Transverse colon (tissue), 4 donors: ENCODE measurements at regions not wholly inside any gene's neighbourhood (a gene's known extent, or its start where the extent isn't known, plus 50 kb on each side); places are given as distances from the start of the nearest gene placed in this dataset.

Source experiments
- DNase-seq: peaks from one replicate; pipeline ENCODE4 v3.0.0-alpha.2; 2019
- H3K27ac ChIP-seq, 4 donors: fragments of 200-600 bp; sonication (generic); 2 replicates each; pipeline ENCODE4 v1.5.1; 2016 to 2018; ENCODE audit warnings: inconsistent platforms in 4 of 4
- H3K27me3 ChIP-seq: fragments of 200-600 bp; sonication (generic); 2 replicates; pipeline ENCODE4 v1.5.1; 2017; ENCODE audit warnings: inconsistent platforms
- H3K36me3 ChIP-seq, 4 donors: fragments of 200-600 bp; sonication (generic); 2 replicates each; pipeline ENCODE4 v1.5.1; 2017 to 2019; ENCODE audit warnings: inconsistent platforms in 4 of 4
- H3K4me1 ChIP-seq, 4 donors: fragments of 200-600 bp; sonication (generic); 2 replicates each; pipeline ENCODE4 v1.5.1; 2017 to 2020; ENCODE audit warnings: inconsistent platforms in 4 of 4
- H3K4me3 ChIP-seq, 4 donors: fragments of 200-600 bp; sonication (generic); 1 replicate in 1 of 4; 2 replicates in 3 of 4; pipeline versions ENCODE4 v1.5.1 to v1.6.1; 2017 to 2019; ENCODE audit warnings: inconsistent platforms in 4 of 4
- H3K9me3 ChIP-seq, 2 donors: fragments of 200-600 bp; sonication (generic); 2 replicates each; pipeline ENCODE4 v1.5.1; 2017 to 2019; ENCODE audit warnings: inconsistent platforms in 2 of 2
- CTCF ChIP-seq, 5 experiments: fragments of 200-600 bp in 3 of 5; fragments of 450-650 bp in 2 of 5; sonication (generic) in 3 of 5; IDR thresholded peaks; 1 replicate in 2 of 5; 2 replicates in 3 of 5; pipeline ENCODE4 v1.5.1; 2016 to 2017; ENCODE audit warnings: antibody characterized with exemption in 5 of 5, inconsistent platforms in 3 of 5, mild to moderate bottlenecking in 2 of 5, moderate library complexity in 1 of 5
- EP300 ChIP-seq: sonication (generic); formaldehyde crosslinking; IDR thresholded peaks from one replicate; pipeline ENCODE4 v1.6.1; 2017; ENCODE audit warnings: antibody characterized with exemption, low read depth
- POLR2A ChIP-seq: fragments of 450-650 bp; IDR thresholded peaks from one replicate; pipeline ENCODE4 v1.6.1; 2016; ENCODE audit warnings: antibody characterized with exemption, mild to moderate bottlenecking, moderate library complexity
- POLR2AphosphoS5 ChIP-seq, 3 donors: sonication (generic); formaldehyde crosslinking; IDR thresholded peaks; one replicate each; pipeline ENCODE4 v1.6.1; 2016; ENCODE audit warnings: antibody characterized with exemption in 3 of 3
- WGBS, 2 donors: methylation state at CpG; one replicate each; pipeline ENCODE4 v1.1.5; 2018; ENCODE audit warnings: low coverage in 1 of 2; 5-methylcytosine and 5-hydroxymethylcytosine counted together
- in situ Hi-C, 4 donors: fragments of 200-750 bp; cut with MboI; loops; one replicate each; pipeline versions ENCODE4 v1.15.0 to v1.15.1; 2017; ENCODE audit warnings: low sequenced_read_pairs in 3 of 4, low pct_ligation_motif_present in 1 of 4, low pct_unique_long_range_greater_than_20kb in 1 of 4
- intact Hi-C: fragments of 100-400 bp; cut with DNase I; formaldehyde crosslinking; loops from one replicate; pipeline ENCODE4 v1.15.1; 2023; ENCODE audit warnings: low total_unique reads

- Histone ChIP-seq H3K4me1 (no peaks in the 10 kb centered on the region), H3K27me3 (no peaks in the 10 kb centered on the region), H3K4me3 (no peak overlapping the region), H3K27ac (no peak overlapping the region), H3K9me3 (no peaks in the 10 kb centered on the region), H3K36me3 (no peaks in the 10 kb centered on the region)
- intact Hi-C loops (no loop called here), in situ Hi-C loops (no loop called here)
- WGBS, 2 donors, result 76 to 85% methylated on average over 2 to 5 of the region's 5 CpGs
- no peak for TF ChIP-seq POLR2AphosphoS5 (IDR thresholded peaks at IDR 0.05)
- TF ChIP-seq EP300, result no peak
- TF ChIP-seq POLR2A, result no peak
- no peak for TF ChIP-seq CTCF (IDR thresholded peaks at IDR 0.05)
- no peak for DNase-seq
These were observed 337.1 kb upstream of the NECTIN3 start for GRCh38 chr3:110734524-110734923.

- WGBS, 2 donors, result 0 to 35% methylated on average over 1 of the region's 1 CpG
- Histone ChIP-seq H3K9me3 (no peaks in the 10 kb centered on the region), H3K27me3 (no peaks in the 10 kb centered on the region), H3K36me3 (no peaks in the 10 kb centered on the region), H3K4me3 (no peak overlapping the region), H3K4me1 (no peaks in the 10 kb centered on the region), H3K27ac (no peak overlapping the region)
- TF ChIP-seq EP300 (no peak), POLR2AphosphoS5 (IDR thresholded peaks at IDR 0.05) (no peak), POLR2A (no peak), CTCF (IDR thresholded peaks at IDR 0.05) (no peak)
- no peak for DNase-seq
- in situ Hi-C loops, result no loop called here
- intact Hi-C loops, result no loop called here
These were observed 335.3 kb upstream of the NECTIN3 start for GRCh38 chr3:110736332-110736731.

GRCh38 chr3:110738531-110738930 lies 333.1 kb upstream of the NECTIN3 start:
- H3K27ac ChIP-seq, result no peak overlapping the region
- in situ Hi-C loops (no loop called here), intact Hi-C loops (no loop called here)
- no peak for DNase-seq
- H3K4me1 ChIP-seq, result peaks cover 0 to 9% (median 4%) of the 10 kb centered on the region in 4 donors
- no peak for TF ChIP-seq EP300
- 96 to 100% methylated on average over 1 of the region's 1 CpG for WGBS, 2 donors
- H3K4me3 ChIP-seq, result no peak overlapping the region
- no peaks in the 10 kb centered on the region for H3K9me3 ChIP-seq
- H3K36me3 ChIP-seq, result no peaks in the 10 kb centered on the region
- no peaks in the 10 kb centered on the region for H3K27me3 ChIP-seq

- Histone ChIP-seq H3K27me3 (no peaks in the 10 kb centered on the region), H3K9me3 (no peaks in the 10 kb centered on the region), H3K27ac (no peak overlapping the region), H3K4me1 (peaks cover 0 to 22% (median 11%) of the 10 kb centered on the region in 4 donors), H3K36me3 (no peaks in the 10 kb centered on the region), H3K4me3 (no peak overlapping the region)
- no peak for DNase-seq
- TF ChIP-seq POLR2A, result no peak
- no peak for TF ChIP-seq POLR2AphosphoS5 (IDR thresholded peaks at IDR 0.05)
- TF ChIP-seq CTCF (IDR thresholded peaks at IDR 0.05), result no peak
- 64 to 78% methylated on average over 1 to 3 of the region's 3 CpGs for WGBS, 2 donors
- intact Hi-C loops, result no loop called here
- in situ Hi-C loops, result no loop called here
These were observed 329.7 kb upstream of the NECTIN3 start for GRCh38 chr3:110741891-110742290.

GRCh38 chr3:110743202-110743601 lies 328.4 kb upstream of the NECTIN3 start:
- in situ Hi-C loops, result no loop called here
- no peak for TF ChIP-seq POLR2AphosphoS5 (IDR thresholded peaks at IDR 0.05)
- TF ChIP-seq EP300, result no peak
- no peak for TF ChIP-seq POLR2A
- TF ChIP-seq CTCF (IDR thresholded peaks at IDR 0.05), result no peak
- no peaks in the 10 kb centered on the region for H3K9me3 ChIP-seq
- 29 to 30% methylated on average over 1 of the region's 1 CpG for WGBS, 2 donors
- DNase-seq, result no peak
- H3K36me3 ChIP-seq, result no peaks in the 10 kb centered on the region
- intact Hi-C loops, result no loop called here
- H3K27ac ChIP-seq, result peak overlapping the region in 2 of 4 donors; percentile 35 to 54
- H3K27me3 ChIP-seq, result no peaks in the 10 kb centered on the region
- H3K4me1 ChIP-seq, result peaks cover 0 to 22% (median 11%) of the 10 kb centered on the region in 4 donors
- H3K4me3 ChIP-seq, result no peak overlapping the region
